Nephron progenitor cell (in vitro differentiated cells): ENCODE measurements at regions not wholly inside any gene's neighbourhood (a gene's known extent, or its start where the extent isn't known, plus 50 kb on each side); places are given as distances from the start of the nearest gene placed in this dataset.
"Not testable (repeated sequence)": the region's sequence is repeated elsewhere in the genome, so short reads cannot be mapped to it uniquely, and the experiment has no call there.

Experiments
- DNase-seq: peaks from one replicate; pipeline ENCODE4 v3.0.0; 2021
- H3K27ac Mint-ChIP-seq: 2 replicates; pipeline ENCODE4 v1.8.0; 2021; ENCODE audit warnings: mild to moderate bottlenecking, moderate library complexity, mixed read lengths
- H3K27me3 Mint-ChIP-seq: 2 replicates; pipeline ENCODE4 v1.8.0; 2021; ENCODE audit warnings: mild to moderate bottlenecking, low read depth, mixed read lengths; ENCODE audit not compliant: poor library complexity
- H3K36me3 Mint-ChIP-seq: 2 replicates; pipeline ENCODE4 v1.8.0; 2021; ENCODE audit warnings: low read depth, mixed read lengths
- H3K4me1 Mint-ChIP-seq: 2 replicates; pipeline ENCODE4 v1.8.0; 2021; ENCODE audit warnings: mixed read lengths
- H3K4me3 Mint-ChIP-seq: 2 replicates; pipeline ENCODE4 v1.8.0; 2021; ENCODE audit warnings: mild to moderate bottlenecking, moderate library complexity, mixed read lengths
- H3K9me3 Mint-ChIP-seq: 2 replicates; pipeline ENCODE4 v1.8.0; 2021; ENCODE audit warnings: mild to moderate bottlenecking, moderate library complexity, mixed read lengths
- CTCF ChIP-seq: fragments of 200-600 bp; sonication (generic); IDR thresholded peaks from 2 replicates; pipeline ENCODE4 v1.5.0; 2021; ENCODE audit warnings: antibody characterized with exemption

DNA sequence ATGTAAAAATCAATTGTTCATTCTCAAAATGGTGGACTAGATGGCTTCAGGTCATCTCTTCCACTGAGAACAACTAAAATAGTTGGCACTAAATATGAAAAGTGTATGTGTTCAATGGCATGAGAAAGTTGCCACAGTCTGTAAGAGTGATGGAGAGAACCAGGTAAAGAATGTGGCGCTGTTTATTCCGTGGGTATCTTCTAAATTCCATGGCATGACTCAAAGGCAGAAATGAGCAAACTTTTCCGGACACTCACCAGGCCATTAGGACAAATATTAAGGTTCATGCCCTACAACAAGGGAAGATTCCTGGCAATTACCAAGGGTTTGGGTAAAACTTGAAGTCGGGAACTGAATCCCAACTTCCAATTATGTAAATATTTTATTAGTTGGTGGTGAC lies 825.4 kb upstream of the CDH6 start:
- H3K4me3 Mint-ChIP-seq, result no peak overlapping the region
- TF ChIP-seq CTCF, result no peak
- no peaks in the 10 kb centered on the region for H3K36me3 Mint-ChIP-seq
- DNase-seq, result no peak
- no peak overlapping the region for H3K27ac Mint-ChIP-seq
- H3K9me3 Mint-ChIP-seq, result peaks cover 19% of the 10 kb centered on the region
- H3K27me3 Mint-ChIP-seq, result peaks cover 3% of the 10 kb centered on the region
- peaks cover 3% of the 10 kb centered on the region for H3K4me1 Mint-ChIP-seq

DNA sequence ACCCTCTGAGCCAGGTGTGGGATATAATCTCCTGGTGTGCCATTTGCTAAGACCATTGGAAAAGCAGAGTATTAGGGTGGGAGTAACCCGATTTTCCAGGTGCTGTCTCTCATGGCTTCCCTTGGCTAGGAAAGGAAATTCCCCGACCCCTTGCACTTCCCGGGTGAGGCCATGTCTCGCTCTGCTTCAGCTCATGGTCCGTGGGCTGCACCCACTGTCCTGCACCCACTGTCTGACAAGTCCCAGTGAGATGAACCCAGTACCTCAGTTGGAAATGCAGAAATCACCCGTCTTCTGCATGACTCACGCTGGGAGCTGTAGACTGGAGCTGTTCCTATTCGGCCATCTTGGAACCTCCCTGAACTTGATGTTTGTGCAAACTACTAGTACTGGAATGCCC lies 828.5 kb upstream of the CDH6 start:
- H3K9me3 Mint-ChIP-seq, result peaks cover 36% of the 10 kb centered on the region
- not testable (repeated sequence) for H3K27ac Mint-ChIP-seq, H3K4me3 Mint-ChIP-seq, DNase-seq, H3K27me3 Mint-ChIP-seq, H3K36me3 Mint-ChIP-seq, H3K4me1 Mint-ChIP-seq

DNA sequence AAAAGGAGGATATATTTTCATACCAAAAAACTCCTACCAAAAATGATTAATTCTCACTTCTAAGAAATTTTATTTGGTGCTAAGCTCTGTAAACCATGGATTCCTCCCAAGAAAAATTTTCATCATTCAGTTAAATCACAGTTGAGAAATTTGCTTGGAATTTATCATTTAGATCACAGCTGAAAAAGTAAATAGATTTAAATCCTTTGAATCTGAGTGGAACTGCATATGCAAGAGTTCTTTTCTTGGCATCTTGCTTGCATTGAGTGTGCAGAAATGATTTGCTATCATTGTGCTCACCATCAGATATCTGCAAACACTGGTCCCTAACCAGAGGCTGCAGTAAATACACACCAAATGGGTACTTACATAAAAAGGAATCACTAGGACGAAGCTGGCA lies 836.1 kb upstream of the CDH6 start:
- peaks cover 2% of the 10 kb centered on the region for H3K27me3 Mint-ChIP-seq
- DNase-seq, result no peak
- TF ChIP-seq CTCF, result no peak
- H3K27ac Mint-ChIP-seq, result no peak overlapping the region
- peaks cover 18% of the 10 kb centered on the region for H3K9me3 Mint-ChIP-seq
- no peak overlapping the region for H3K4me3 Mint-ChIP-seq
- H3K4me1 Mint-ChIP-seq, result no peaks in the 10 kb centered on the region
- H3K36me3 Mint-ChIP-seq, result no peaks in the 10 kb centered on the region

DNA sequence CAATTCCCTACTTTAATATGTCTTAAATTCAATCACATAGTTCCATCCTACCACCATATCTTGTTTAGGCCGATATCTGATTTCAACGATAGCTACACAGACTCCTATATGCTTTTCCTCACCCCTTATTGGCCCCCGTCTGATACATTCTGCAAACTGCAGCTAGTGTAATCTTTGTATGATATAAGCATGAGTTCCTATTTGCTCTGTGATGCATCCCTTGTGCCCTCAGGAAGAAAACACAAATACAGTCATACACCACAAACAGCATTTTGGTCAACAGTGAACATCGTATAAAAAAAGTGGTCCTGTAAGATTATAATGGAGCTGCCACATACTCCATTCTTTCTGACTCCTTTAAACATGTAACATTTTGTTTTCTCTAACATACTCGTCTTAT lies 837.8 kb upstream of the CDH6 start:
- H3K36me3 Mint-ChIP-seq, result no peaks in the 10 kb centered on the region
- H3K4me3 Mint-ChIP-seq, result no peak overlapping the region
- H3K27ac Mint-ChIP-seq, result no peak overlapping the region
- no peak for TF ChIP-seq CTCF
- peaks cover 7% of the 10 kb centered on the region for H3K9me3 Mint-ChIP-seq
- peaks cover 2% of the 10 kb centered on the region for H3K27me3 Mint-ChIP-seq
- H3K4me1 Mint-ChIP-seq, result no peaks in the 10 kb centered on the region
- no peak for DNase-seq

DNA sequence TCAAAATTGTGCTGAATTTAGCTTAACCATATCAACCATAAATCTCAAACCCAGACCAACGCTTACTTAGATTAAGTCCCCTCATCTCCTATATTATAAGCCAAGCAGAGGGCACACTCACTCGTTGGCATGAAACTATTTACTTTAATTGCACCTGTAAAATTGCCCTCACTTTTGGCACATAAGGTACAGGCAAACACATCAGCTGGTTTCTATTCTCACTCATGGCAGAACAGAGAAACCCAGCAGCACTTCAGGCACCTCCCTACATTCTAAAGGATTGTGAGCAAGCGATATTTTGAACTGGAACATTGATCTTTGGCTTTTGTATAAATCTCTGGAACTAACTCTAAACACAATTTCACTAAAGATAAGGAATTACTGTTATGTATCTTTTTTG lies 845.6 kb upstream of the CDH6 start:
- Mint-ChIP-seq H3K9me3 (no peaks in the 10 kb centered on the region), H3K27ac (no peak overlapping the region)

DNA sequence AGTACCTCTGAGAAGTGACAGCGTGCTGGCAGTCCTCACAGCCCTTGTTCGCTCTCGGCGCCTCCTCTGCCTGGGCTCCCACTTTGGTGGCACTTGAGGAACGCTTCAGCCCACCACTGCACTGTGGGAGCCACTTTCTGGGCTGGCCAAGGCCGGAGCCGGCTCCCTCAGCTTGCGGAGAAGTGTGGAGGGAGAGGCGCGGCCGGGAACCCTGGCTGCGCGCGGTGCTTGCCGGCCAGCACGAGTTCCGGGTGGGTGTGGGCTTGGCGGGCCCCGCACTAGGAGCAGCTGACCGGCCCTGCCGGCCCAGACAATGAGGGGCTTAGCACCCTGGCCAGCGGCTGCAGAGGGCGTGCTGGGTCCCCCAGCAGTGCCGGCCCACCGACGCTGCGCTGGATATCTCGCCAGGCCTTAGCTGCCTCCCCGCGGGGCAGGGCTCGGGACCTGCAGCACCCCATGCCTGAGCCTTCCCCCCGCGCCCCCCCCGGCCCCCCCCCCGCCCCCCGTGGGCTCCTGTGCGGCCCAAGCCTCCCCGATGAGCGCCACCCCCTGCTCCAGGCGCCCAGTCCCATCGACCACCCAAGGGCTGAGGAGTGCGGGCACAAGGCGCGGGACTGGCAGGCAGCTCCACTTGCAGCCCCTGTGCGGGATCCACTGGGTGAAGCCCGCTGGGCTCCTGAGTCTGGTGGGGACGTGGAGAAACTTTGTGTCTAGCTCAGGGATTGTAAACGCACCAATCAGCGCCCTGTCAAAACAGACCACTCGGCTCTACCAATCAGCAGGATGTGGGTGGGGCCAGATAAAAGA lies 847.7 kb upstream of the CDH6 start:
- H3K27me3 Mint-ChIP-seq, H3K9me3 Mint-ChIP-seq, H3K4me3 Mint-ChIP-seq, H3K36me3 Mint-ChIP-seq, DNase-seq, H3K4me1 Mint-ChIP-seq, H3K27ac Mint-ChIP-seq: not testable (repeated sequence)

More for the DNA sequence above, 845.6 kb upstream of the CDH6 start:
- DNase-seq, result no peak
- no peaks in the 10 kb centered on the region for H3K36me3 Mint-ChIP-seq
- no peak overlapping the region for H3K4me3 Mint-ChIP-seq
- no peaks in the 10 kb centered on the region for H3K27me3 Mint-ChIP-seq
- no peak for TF ChIP-seq CTCF
- H3K4me1 Mint-ChIP-seq, result no peaks in the 10 kb centered on the region

- no peak overlapping the region for H3K4me3 Mint-ChIP-seq
- no peaks in the 10 kb centered on the region for H3K27me3 Mint-ChIP-seq
- H3K4me1 Mint-ChIP-seq, result no peaks in the 10 kb centered on the region
- no peaks in the 10 kb centered on the region for H3K36me3 Mint-ChIP-seq
- no peak overlapping the region for H3K27ac Mint-ChIP-seq
- no peaks in the 10 kb centered on the region for H3K9me3 Mint-ChIP-seq
- no peak for TF ChIP-seq CTCF
- no peak for DNase-seq
Measured at GRCh38 chr5:30343707-30344106, 849.8 kb upstream of the CDH6 start.
